HUES6 (cell line): ENCODE measurements at regions not wholly inside any gene's neighbourhood (a gene's known extent, or its start where the extent isn't known, plus 50 kb on each side); places are given as distances from the start of the nearest gene placed in this dataset.
"Not testable (repeated sequence)": the region's sequence is repeated elsewhere in the genome, so short reads cannot be mapped to it uniquely, and the experiment has no call there.

Experiments
- H3K27ac ChIP-seq: 2 replicates; pipeline ENCODE4 v1.7.0; 2013; ENCODE audit warnings: low read depth, mild to moderate bottlenecking, low read length, inconsistent platforms
- H3K27me3 ChIP-seq: 2 replicates; pipeline ENCODE4 v1.6.1; 2013; ENCODE audit warnings: low read length; ENCODE audit not compliant: control insufficient read depth, insufficient read depth
- H3K36me3 ChIP-seq: 2 replicates; pipeline ENCODE4 v1.6.1; 2013; ENCODE audit warnings: low read length; ENCODE audit not compliant: control insufficient read depth, insufficient read depth
- H3K4me1 ChIP-seq: 2 replicates; pipeline ENCODE4 v1.6.1; 2013; ENCODE audit warnings: low read length; ENCODE audit not compliant: control insufficient read depth, insufficient read depth
- H3K4me3 ChIP-seq: 2 replicates; pipeline ENCODE4 v1.5.1; 2013; ENCODE audit warnings: low read depth, low read length
- H3K9ac ChIP-seq: one replicate; pipeline ENCODE4 v1.6.1; 2013; ENCODE audit warnings: mild to moderate bottlenecking, low read length
- H3K9me3 ChIP-seq: 2 replicates; pipeline ENCODE4 v1.6.1; 2013; ENCODE audit warnings: low read depth, low read length; ENCODE audit not compliant: control insufficient read depth, insufficient read depth

GRCh38 chr7:9071160-9071762, 637.9 kb downstream of the NXPH1 start:
- no peaks in the 10 kb centered on the region for H3K4me1 ChIP-seq
- no peaks in the 10 kb centered on the region for H3K27me3 ChIP-seq
- H3K27ac ChIP-seq = no peak overlapping the region
- no peak overlapping the region for H3K4me3 ChIP-seq
- H3K9ac ChIP-seq = no peak overlapping the region
- H3K9me3 ChIP-seq = no peaks in the 10 kb centered on the region
- no peaks in the 10 kb centered on the region for H3K36me3 ChIP-seq

- H3K9me3 ChIP-seq, H3K4me3 ChIP-seq, H3K36me3 ChIP-seq, H3K9ac ChIP-seq, H3K27me3 ChIP-seq, H3K4me1 ChIP-seq, H3K27ac ChIP-seq: not testable (repeated sequence)
These were observed 642.4 kb downstream of the NXPH1 start for GRCh38 chr7:9075774-9076173.

GRCh38 chr7:9082203-9082602, 648.8 kb downstream of the NXPH1 start:
- no peaks in the 10 kb centered on the region for H3K36me3 ChIP-seq
- H3K9ac ChIP-seq = no peak overlapping the region
- no peaks in the 10 kb centered on the region for H3K27me3 ChIP-seq
- no peaks in the 10 kb centered on the region for H3K9me3 ChIP-seq
- no peak overlapping the region for H3K4me3 ChIP-seq
- H3K4me1 ChIP-seq = no peaks in the 10 kb centered on the region
- H3K27ac ChIP-seq = no peak overlapping the region

GRCh38 chr7:9083837-9084236, 650.4 kb downstream of the NXPH1 start:
- Histone ChIP-seq H3K27me3 (no peaks in the 10 kb centered on the region), H3K9ac (no peak overlapping the region), H3K4me1 (no peaks in the 10 kb centered on the region), H3K27ac (no peak overlapping the region), H3K36me3 (no peaks in the 10 kb centered on the region), H3K4me3 (no peak overlapping the region), H3K9me3 (no peaks in the 10 kb centered on the region)

GRCh38 chr7:9091282-9091681, 657.9 kb downstream of the NXPH1 start:
- H3K4me1 ChIP-seq = no peaks in the 10 kb centered on the region

GRCh38 chr7:9097565-9098060, 664.2 kb downstream of the NXPH1 start:
- Histone ChIP-seq H3K4me1 (no peaks in the 10 kb centered on the region), H3K36me3 (no peaks in the 10 kb centered on the region), H3K9me3 (peaks cover 1% of the 10 kb centered on the region)

More at GRCh38 chr7:9091282-9091681, 657.9 kb downstream of the NXPH1 start:
- Histone ChIP-seq H3K27me3 (no peaks in the 10 kb centered on the region), H3K27ac (no peak overlapping the region), H3K4me3 (no peak overlapping the region), H3K36me3 (no peaks in the 10 kb centered on the region), H3K9ac (no peak overlapping the region), H3K9me3 (peaks cover 5% of the 10 kb centered on the region)

GRCh38 chr7:9100289-9100688, 666.9 kb downstream of the NXPH1 start:
- H3K9ac ChIP-seq = no peak overlapping the region
- H3K27me3 ChIP-seq = no peaks in the 10 kb centered on the region
- H3K4me1 ChIP-seq = no peaks in the 10 kb centered on the region
- no peaks in the 10 kb centered on the region for H3K9me3 ChIP-seq
- no peak overlapping the region for H3K4me3 ChIP-seq
- no peak overlapping the region for H3K27ac ChIP-seq
- no peaks in the 10 kb centered on the region for H3K36me3 ChIP-seq

More at GRCh38 chr7:9097565-9098060, 664.2 kb downstream of the NXPH1 start:
- Histone ChIP-seq H3K27ac (no peak overlapping the region), H3K27me3 (no peaks in the 10 kb centered on the region), H3K4me3 (no peak overlapping the region), H3K9ac (no peak overlapping the region)

- no peaks in the 10 kb centered on the region for H3K36me3 ChIP-seq
- no peaks in the 10 kb centered on the region for H3K27me3 ChIP-seq
- H3K9ac ChIP-seq = no peak overlapping the region
- no peak overlapping the region for H3K27ac ChIP-seq
- no peaks in the 10 kb centered on the region for H3K9me3 ChIP-seq
- no peak overlapping the region for H3K4me3 ChIP-seq
- no peaks in the 10 kb centered on the region for H3K4me1 ChIP-seq
These were observed 669.4 kb downstream of the NXPH1 start for GRCh38 chr7:9102846-9103245.

- Histone ChIP-seq H3K4me1 (no peaks in the 10 kb centered on the region), H3K9me3 (no peaks in the 10 kb centered on the region; the same call in 1 of the 2 replicates), H3K36me3 (no peaks in the 10 kb centered on the region), H3K27me3 (no peaks in the 10 kb centered on the region), H3K4me3 (no peak overlapping the region), H3K27ac (no peak overlapping the region), H3K9ac (no peak overlapping the region)
These were observed 673.3 kb downstream of the NXPH1 start for GRCh38 chr7:9106747-9107146.

- Histone ChIP-seq H3K27me3 (no peaks in the 10 kb centered on the region), H3K36me3 (no peaks in the 10 kb centered on the region), H3K4me3 (no peak overlapping the region), H3K9ac (no peak overlapping the region), H3K27ac (no peak overlapping the region), H3K4me1 (peaks cover 4% of the 10 kb centered on the region; the same call in 1 of the 2 replicates), H3K9me3 (no peaks in the 10 kb centered on the region)
These were observed 686.9 kb downstream of the NXPH1 start for GRCh38 chr7:9120331-9120730.

- H3K27ac ChIP-seq = no peak overlapping the region
- H3K27me3 ChIP-seq = no peaks in the 10 kb centered on the region
- no peak overlapping the region for H3K9ac ChIP-seq
- H3K36me3 ChIP-seq = no peaks in the 10 kb centered on the region
- H3K4me1 ChIP-seq = peaks cover 4% of the 10 kb centered on the region; the same call in 1 of the 2 replicates
- H3K4me3 ChIP-seq = no peak overlapping the region
- no peaks in the 10 kb centered on the region for H3K9me3 ChIP-seq
These were observed 690.9 kb downstream of the NXPH1 start for GRCh38 chr7:9124320-9124719.
